ENCODE measurements at regions not wholly inside any gene's neighbourhood (a gene's known extent, or its start where the extent isn't known, plus 50 kb on each side); places are given as distances from the start of the nearest gene placed in this dataset.

- TF ChIP-seq, protein P1, sequence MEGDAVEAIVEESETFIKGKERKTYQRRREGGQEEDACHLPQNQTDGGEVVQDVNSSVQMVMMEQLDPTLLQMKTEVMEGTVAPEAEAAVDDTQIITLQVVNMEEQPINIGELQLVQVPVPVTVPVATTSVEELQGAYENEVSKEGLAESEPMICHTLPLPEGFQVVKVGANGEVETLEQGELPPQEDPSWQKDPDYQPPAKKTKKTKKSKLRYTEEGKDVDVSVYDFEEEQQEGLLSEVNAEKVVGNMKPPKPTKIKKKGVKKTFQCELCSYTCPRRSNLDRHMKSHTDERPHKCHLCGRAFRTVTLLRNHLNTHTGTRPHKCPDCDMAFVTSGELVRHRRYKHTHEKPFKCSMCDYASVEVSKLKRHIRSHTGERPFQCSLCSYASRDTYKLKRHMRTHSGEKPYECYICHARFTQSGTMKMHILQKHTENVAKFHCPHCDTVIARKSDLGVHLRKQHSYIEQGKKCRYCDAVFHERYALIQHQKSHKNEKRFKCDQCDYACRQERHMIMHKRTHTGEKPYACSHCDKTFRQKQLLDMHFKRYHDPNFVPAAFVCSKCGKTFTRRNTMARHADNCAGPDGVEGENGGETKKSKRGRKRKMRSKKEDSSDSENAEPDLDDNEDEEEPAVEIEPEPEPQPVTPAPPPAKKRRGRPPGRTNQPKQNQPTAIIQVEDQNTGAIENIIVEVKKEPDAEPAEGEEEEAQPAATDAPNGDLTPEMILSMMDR (conservative IDR thresholded peaks at IDR 0.05), result no peak
- TF ChIP-seq ZFX (IDR thresholded peaks at IDR 0.05), result no peak
Observed at GRCh38 chr2:206218156-206218555, 56.3 kb upstream of the ZDBF2 start.
